KMS-11 (cell line): ENCODE measurements at regions not wholly inside any gene's neighbourhood (a gene's known extent, or its start where the extent isn't known, plus 50 kb on each side); places are given as distances from the start of the nearest gene placed in this dataset.

ENCODE experiments used
- H2AFZ ChIP-seq: fragments of 200-600 bp; sonication (generic); 2 replicates; pipeline ENCODE4 v1.6.1; 2016; ENCODE audit warnings: antibody characterized with exemption, mixed run types, low read depth
- H3K27ac ChIP-seq: fragments of 200-600 bp; sonication (generic); 2 replicates; pipeline ENCODE4 v1.6.1; 2016; ENCODE audit warnings: mild to moderate bottlenecking, mixed run types
- H3K27me3 ChIP-seq: fragments of 200-600 bp; sonication (generic); 2 replicates; pipeline ENCODE4 v1.6.1; 2017; ENCODE audit warnings: mild to moderate bottlenecking, low read depth, mixed run types, moderate library complexity; ENCODE audit not compliant: insufficient read depth
- H3K36me3 ChIP-seq: fragments of 200-600 bp; sonication (generic); 2 replicates; pipeline ENCODE4 v1.6.1; 2017; ENCODE audit warnings: mild to moderate bottlenecking, mixed run types; ENCODE audit not compliant: insufficient read depth
- H3K4me1 ChIP-seq: fragments of 200-600 bp; sonication (generic); 2 replicates; pipeline ENCODE4 v1.6.1; 2016; ENCODE audit warnings: mild to moderate bottlenecking, low read depth, mixed run types; ENCODE audit not compliant: poor library complexity, severe bottlenecking
- H3K4me2 ChIP-seq: fragments of 200-600 bp; sonication (generic); 2 replicates; pipeline ENCODE4 v1.7.0; 2016; ENCODE audit warnings: mild to moderate bottlenecking, mixed run types
- H3K4me3 ChIP-seq: fragments of 200-600 bp; sonication (generic); IDR thresholded peaks from 2 replicates; pipeline ENCODE4 v1.6.1; 2017; ENCODE audit warnings: low read depth, low read length, mixed read lengths; ENCODE audit not compliant: insufficient read depth
- H3K79me2 ChIP-seq: fragments of 200-600 bp; sonication (generic); 2 replicates; pipeline ENCODE4 v1.6.1; 2016; ENCODE audit warnings: low read depth, mixed run types; ENCODE audit not compliant: insufficient read depth
- H3K9ac ChIP-seq: fragments of 200-600 bp; sonication (generic); 2 replicates; pipeline ENCODE4 v1.6.1; 2016; ENCODE audit warnings: mild to moderate bottlenecking, mixed run types
- H4K20me1 ChIP-seq: fragments of 200-600 bp; sonication (generic); 2 replicates; pipeline ENCODE4 v1.6.1; 2016; ENCODE audit warnings: mild to moderate bottlenecking, mixed run types; ENCODE audit not compliant: insufficient read depth
- CTCF ChIP-seq: fragments of 200-600 bp; sonication (generic); conservative IDR thresholded peaks from 2 replicates; pipeline ENCODE4 v1.6.1; 2017; ENCODE audit warnings: low read depth, mild to moderate bottlenecking, antibody characterized with exemption, low read length, moderate library complexity, mixed read lengths

DNA sequence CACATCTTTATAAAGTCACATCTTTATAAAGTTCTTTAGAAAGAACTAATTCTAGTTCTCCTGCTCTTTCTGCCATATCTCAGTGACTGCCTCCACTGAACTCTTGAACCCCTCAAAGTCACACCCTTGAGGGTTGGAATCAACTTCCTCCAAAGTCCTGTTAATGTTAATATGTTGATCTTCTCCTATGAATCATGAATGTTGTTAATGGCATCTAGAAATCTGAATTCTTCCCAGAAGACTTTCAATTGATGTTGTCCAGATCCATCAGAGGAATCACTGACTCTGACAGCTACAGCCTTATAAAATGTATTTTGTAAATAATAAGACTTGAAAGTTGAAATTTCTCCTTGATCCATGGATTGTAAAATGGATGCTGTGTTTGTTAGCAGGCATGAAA, 213.4 kb downstream of the COX7C start:
- H3K27ac ChIP-seq, result no peak overlapping the region

DNA sequence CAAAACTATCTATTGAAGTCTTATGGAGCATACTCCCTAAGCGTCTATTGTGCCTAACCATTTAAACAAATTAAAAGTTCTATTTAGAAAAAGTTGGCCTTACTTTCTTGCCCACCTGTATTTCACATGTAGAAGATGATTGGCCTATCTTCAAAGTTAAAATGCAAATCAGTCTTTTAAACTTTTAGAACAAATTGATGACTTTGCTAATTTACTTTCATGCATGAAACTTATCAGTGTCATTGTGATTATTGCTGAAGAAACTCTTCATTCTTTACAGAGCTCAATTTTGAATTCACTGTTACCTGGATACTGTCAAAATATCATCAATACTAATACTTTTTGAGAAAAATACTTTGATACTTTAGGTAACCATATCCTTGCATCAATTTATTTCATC, 216.1 kb downstream of the COX7C start:
- no peaks in the 10 kb centered on the region for H3K36me3 ChIP-seq

More for the DNA sequence above, 213.4 kb downstream of the COX7C start:
- no peaks in the 10 kb centered on the region for H3K79me2 ChIP-seq
- H3K4me3 ChIP-seq, result no peak overlapping the region
- no peak for TF ChIP-seq CTCF
- H3K4me1 ChIP-seq, result no peaks in the 10 kb centered on the region
- no peaks in the 10 kb centered on the region for H3K36me3 ChIP-seq
- H3K27me3 ChIP-seq, result no peaks in the 10 kb centered on the region
- H3K4me2 ChIP-seq, result no peak overlapping the region
- H4K20me1 ChIP-seq, result no peaks in the 10 kb centered on the region
- no peak overlapping the region for H3K9ac ChIP-seq
- no peak overlapping the region for H2AFZ ChIP-seq

DNA sequence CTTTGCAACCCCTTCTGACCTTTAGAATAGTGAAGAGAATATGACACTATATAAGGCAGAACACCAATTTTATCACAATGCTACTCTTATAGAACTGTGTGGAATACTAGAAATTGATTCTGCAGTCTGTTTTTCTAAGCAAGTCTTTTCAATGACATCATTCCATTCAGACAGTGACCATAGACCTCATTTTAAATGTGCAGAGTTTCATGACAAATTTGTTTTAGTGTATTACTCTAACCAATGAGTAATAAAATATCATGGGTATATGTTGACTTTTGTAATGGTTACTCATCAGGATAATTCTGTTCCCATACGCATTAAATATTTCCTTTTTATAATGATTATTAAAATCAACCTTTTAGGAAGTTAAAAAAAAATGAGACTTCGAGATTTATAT, 219.9 kb downstream of the COX7C start:
- Histone ChIP-seq H3K4me2 (no peak overlapping the region), H4K20me1 (no peaks in the 10 kb centered on the region), H3K27me3 (no peaks in the 10 kb centered on the region), H2AFZ (no peak overlapping the region), H3K9ac (no peak overlapping the region), H3K4me1 (no peaks in the 10 kb centered on the region), H3K27ac (no peak overlapping the region), H3K4me3 (no peak overlapping the region), H3K79me2 (no peaks in the 10 kb centered on the region), H3K36me3 (no peaks in the 10 kb centered on the region)
- no peak for TF ChIP-seq CTCF

More for the DNA sequence above, 216.1 kb downstream of the COX7C start:
- H3K27me3 ChIP-seq, result no peaks in the 10 kb centered on the region
- H2AFZ ChIP-seq, result no peak overlapping the region
- H3K4me1 ChIP-seq, result no peaks in the 10 kb centered on the region
- no peak for TF ChIP-seq CTCF
- H4K20me1 ChIP-seq, result no peaks in the 10 kb centered on the region
- no peaks in the 10 kb centered on the region for H3K79me2 ChIP-seq
- no peak overlapping the region for H3K4me2 ChIP-seq
- H3K9ac ChIP-seq, result no peak overlapping the region
- no peak overlapping the region for H3K27ac ChIP-seq
- no peak overlapping the region for H3K4me3 ChIP-seq

- TF ChIP-seq CTCF, result no peak
- Histone ChIP-seq H3K4me2 (no peak overlapping the region), H3K9ac (no peak overlapping the region)
Measured at GRCh38 chr5:86838083-86838482, 220.3 kb downstream of the COX7C start.

More at GRCh38 chr5:86838083-86838482, 220.3 kb downstream of the COX7C start:
- H3K4me1 ChIP-seq, result no peaks in the 10 kb centered on the region
- no peaks in the 10 kb centered on the region for H3K79me2 ChIP-seq
- no peaks in the 10 kb centered on the region for H3K36me3 ChIP-seq
- no peaks in the 10 kb centered on the region for H3K27me3 ChIP-seq
- H3K27ac ChIP-seq, result no peak overlapping the region
- H3K4me3 ChIP-seq, result no peak overlapping the region
- H4K20me1 ChIP-seq, result no peaks in the 10 kb centered on the region
- no peak overlapping the region for H2AFZ ChIP-seq
